Chondrocyte (in vitro differentiated cells): ENCODE measurements at regions not wholly inside any gene's neighbourhood (a gene's known extent, or its start where the extent isn't known, plus 50 kb on each side); places are given as distances from the start of the nearest gene placed in this dataset.

ENCODE experiments used
- DNase-seq: peaks from one replicate; pipeline ENCODE4 v3.0.0; 2021; ENCODE audit warnings: mixed read lengths, low spot score
- H3K27ac Mint-ChIP-seq: one replicate; pipeline ENCODE4 v1.8.0; 2021; ENCODE audit warnings: mild to moderate bottlenecking, moderate library complexity, mixed read lengths; ENCODE audit not compliant: unreplicated experiment
- H3K27me3 Mint-ChIP-seq: 2 replicates; pipeline ENCODE4 v1.8.0; 2021; ENCODE audit warnings: low read depth, mixed read lengths
- H3K36me3 Mint-ChIP-seq: 2 replicates; pipeline ENCODE4 v1.8.0; 2021; ENCODE audit warnings: low read depth, mixed read lengths
- H3K4me1 Mint-ChIP-seq: 2 replicates; pipeline ENCODE4 v1.8.0; 2021; ENCODE audit warnings: low read depth, mild to moderate bottlenecking, mixed read lengths
- H3K4me3 Mint-ChIP-seq: one replicate; pipeline ENCODE4 v1.8.0; 2021; ENCODE audit warnings: mild to moderate bottlenecking, moderate library complexity, mixed read lengths; ENCODE audit not compliant: unreplicated experiment
- H3K9me3 Mint-ChIP-seq: 2 replicates; pipeline ENCODE4 v1.8.0; 2021; ENCODE audit warnings: low read depth, mixed read lengths
- CTCF ChIP-seq: fragments of 200-600 bp; sonication (generic); IDR thresholded peaks from 2 replicates; pipeline ENCODE4 v1.5.0; 2021; ENCODE audit warnings: antibody characterized with exemption, mild to moderate bottlenecking, moderate library complexity

GRCh38 chr9:2907411-2907810 is 63.5 kb upstream of the PUM3 start:
- Mint-ChIP-seq H3K9me3 (peaks cover 5% of the 10 kb centered on the region), H3K4me1 (no peaks in the 10 kb centered on the region), H3K4me3 (no peak overlapping the region), H3K27me3 (peaks cover 32% of the 10 kb centered on the region), H3K36me3 (no peaks in the 10 kb centered on the region), H3K27ac (no peak overlapping the region)
- TF ChIP-seq CTCF = no peak
- DNase-seq = no peak

- no peak overlapping the region for H3K4me3 Mint-ChIP-seq
- peaks cover 16% of the 10 kb centered on the region for H3K27me3 Mint-ChIP-seq
- H3K27ac Mint-ChIP-seq = no peak overlapping the region
- H3K4me1 Mint-ChIP-seq = no peaks in the 10 kb centered on the region
- DNase-seq = no peak
- H3K36me3 Mint-ChIP-seq = no peaks in the 10 kb centered on the region
- no peak for TF ChIP-seq CTCF
- H3K9me3 Mint-ChIP-seq = peaks cover 12% of the 10 kb centered on the region
Observed at GRCh38 chr9:2904242-2904930, 60.5 kb upstream of the PUM3 start.
